Body of pancreas (tissue), 4 donors: ENCODE measurements at regions not wholly inside any gene's neighbourhood (a gene's known extent, or its start where the extent isn't known, plus 50 kb on each side); places are given as distances from the start of the nearest gene placed in this dataset.

Source experiments
- ATAC-seq: fragments of 150-250 bp; one replicate; pipeline ENCODE4 v1.9.1; 2016
- DNase-seq, 4 donors: peaks; one replicate each; pipeline ENCODE4 v3.0.0-alpha.2; 2019
- H3K27ac ChIP-seq, 4 donors: fragments of 200-600 bp; sonication (generic); 1 replicate in 3 of 4; 2 replicates in 1 of 4; pipeline versions ENCODE4 v1.5.1 to v1.6.1; 2016 to 2019; ENCODE audit warnings: mild to moderate bottlenecking in 1 of 4, mixed read lengths in 1 of 4, moderate library complexity in 1 of 4
- H3K27me3 ChIP-seq, 2 donors: fragments of 200-600 bp; sonication (generic); one replicate each; pipeline ENCODE4 v1.6.0; 2016; ENCODE audit warnings: mild to moderate bottlenecking in 1 of 2
- H3K36me3 ChIP-seq, 2 donors: fragments of 200-600 bp; sonication (generic); replicated peaks in 1 of 2; 2 replicates each; pipeline ENCODE4 v1.5.1; 2016; ENCODE audit warnings: low read depth in 2 of 2; ENCODE audit not compliant: insufficient read depth in 1 of 2
- H3K4me1 ChIP-seq: fragments of 200-600 bp; sonication (generic); one replicate; pipeline ENCODE4 v1.6.0; 2016
- H3K4me3 ChIP-seq, 2 donors: fragments of 200-600 bp; sonication (generic); 1 replicate in 1 of 2; 2 replicates in 1 of 2; pipeline ENCODE4 v1.5.1; 2016 to 2019
- H3K9me3 ChIP-seq, 3 donors: fragments of 200-600 bp; sonication (generic); 1 replicate in 2 of 3; 2 replicates in 1 of 3; pipeline ENCODE4 v1.5.1; 2016
- CTCF ChIP-seq, 7 experiments: fragments of 450-650 bp in 4 of 7; fragments of 200-600 bp in 3 of 7; sonication (generic) in 3 of 7; IDR thresholded peaks; one replicate each; pipeline ENCODE4 v1.5.1; 2016 to 2019; ENCODE audit warnings: antibody characterized with exemption in 7 of 7
- POLR2A ChIP-seq, 3 donors: fragments of 450-650 bp; IDR thresholded peaks; one replicate each; pipeline ENCODE4 v1.6.1; 2016; ENCODE audit warnings: antibody characterized with exemption in 3 of 3, mild to moderate bottlenecking in 2 of 3
- WGBS, 2 donors: methylation state at CpG; one replicate each; pipeline ENCODE4 v1.1.5; 2017; 5-methylcytosine and 5-hydroxymethylcytosine counted together
- intact Hi-C: fragments of 100-400 bp; cut with DNase I; formaldehyde crosslinking; loops from one replicate; pipeline ENCODE4 v1.15.1; 2023

GRCh38 chr22:26953012-26953883, 295.9 kb downstream of the MIAT start:
- 41 to 42% methylated on average over 17 of the region's 17 CpGs for WGBS, 2 donors
- Histone ChIP-seq H3K27me3 (no peaks in the 10 kb centered on the region), H3K36me3 (no peaks in the 10 kb centered on the region), H3K27ac (no peak overlapping the region), H3K4me3 (no peak overlapping the region), H3K9me3 (no peaks in the 10 kb centered on the region), H3K4me1 (no peaks in the 10 kb centered on the region)
- no peak for TF ChIP-seq POLR2A (IDR thresholded peaks at IDR 0.05)
- TF ChIP-seq CTCF (IDR thresholded peaks at IDR 0.05): no peak
- no peak for ATAC-seq
- intact Hi-C loops: no loop called here
- no peak for DNase-seq

- Histone ChIP-seq H3K27me3 (no peaks in the 10 kb centered on the region), H3K36me3 (no peaks in the 10 kb centered on the region), H3K9me3 (no peaks in the 10 kb centered on the region), H3K4me3 (no peak overlapping the region), H3K27ac (no peak overlapping the region), H3K4me1 (no peaks in the 10 kb centered on the region)
- intact Hi-C loops: no loop called here
- TF ChIP-seq POLR2A (IDR thresholded peaks at IDR 0.05) (no peak), CTCF (IDR thresholded peaks at IDR 0.05) (no peak)
- DNase-seq (no peak), ATAC-seq (no peak)
- 21 to 26% methylated on average over 4 of the region's 4 CpGs for WGBS, 2 donors
Measured at GRCh38 chr22:26956371-26956770, 299.0 kb downstream of the MIAT start.

GRCh38 chr22:26957176-26957575, 299.8 kb downstream of the MIAT start:
- intact Hi-C loops: no loop called here
- DNase-seq (no peak), ATAC-seq (no peak)
- no peaks in the 10 kb centered on the region for H3K9me3 ChIP-seq
- H3K36me3 ChIP-seq: no peaks in the 10 kb centered on the region
- no peak overlapping the region for H3K27ac ChIP-seq
- no peaks in the 10 kb centered on the region for H3K27me3 ChIP-seq
- no peak overlapping the region for H3K4me3 ChIP-seq
- TF ChIP-seq POLR2A (IDR thresholded peaks at IDR 0.05) (no peak), CTCF (IDR thresholded peaks at IDR 0.05) (no peak)
- no peaks in the 10 kb centered on the region for H3K4me1 ChIP-seq
- 71 to 81% methylated on average over 3 of the region's 3 CpGs for WGBS, 2 donors

GRCh38 chr22:26957897-26958296, 300.5 kb downstream of the MIAT start:
- ATAC-seq: no peak
- Histone ChIP-seq H3K4me1 (no peaks in the 10 kb centered on the region), H3K27ac (no peak overlapping the region), H3K36me3 (no peaks in the 10 kb centered on the region), H3K4me3 (no peak overlapping the region), H3K27me3 (no peaks in the 10 kb centered on the region), H3K9me3 (no peaks in the 10 kb centered on the region)
- WGBS, 2 donors: 77 to 78% methylated on average over 6 of the region's 6 CpGs
- no peak for TF ChIP-seq CTCF (IDR thresholded peaks at IDR 0.05)
- TF ChIP-seq POLR2A (IDR thresholded peaks at IDR 0.05): no peak
- no peak for DNase-seq
- intact Hi-C loops: no loop called here

GRCh38 chr22:26958378-26958777, 301.0 kb downstream of the MIAT start:
- 64 to 68% methylated on average over 1 of the region's 1 CpG for WGBS, 2 donors
- no peak for ATAC-seq
- TF ChIP-seq POLR2A (IDR thresholded peaks at IDR 0.05): no peak
- no peak for TF ChIP-seq CTCF (IDR thresholded peaks at IDR 0.05)
- Histone ChIP-seq H3K9me3 (no peaks in the 10 kb centered on the region), H3K27ac (no peak overlapping the region), H3K36me3 (no peaks in the 10 kb centered on the region), H3K4me1 (no peaks in the 10 kb centered on the region), H3K4me3 (no peak overlapping the region), H3K27me3 (no peaks in the 10 kb centered on the region)
- intact Hi-C loops: no loop called here
- no peak for DNase-seq
